ENCODE measurements at regions not wholly inside any gene's neighbourhood (a gene's known extent, or its start where the extent isn't known, plus 50 kb on each side); places are given as distances from the start of the nearest gene placed in this dataset.

DNA sequence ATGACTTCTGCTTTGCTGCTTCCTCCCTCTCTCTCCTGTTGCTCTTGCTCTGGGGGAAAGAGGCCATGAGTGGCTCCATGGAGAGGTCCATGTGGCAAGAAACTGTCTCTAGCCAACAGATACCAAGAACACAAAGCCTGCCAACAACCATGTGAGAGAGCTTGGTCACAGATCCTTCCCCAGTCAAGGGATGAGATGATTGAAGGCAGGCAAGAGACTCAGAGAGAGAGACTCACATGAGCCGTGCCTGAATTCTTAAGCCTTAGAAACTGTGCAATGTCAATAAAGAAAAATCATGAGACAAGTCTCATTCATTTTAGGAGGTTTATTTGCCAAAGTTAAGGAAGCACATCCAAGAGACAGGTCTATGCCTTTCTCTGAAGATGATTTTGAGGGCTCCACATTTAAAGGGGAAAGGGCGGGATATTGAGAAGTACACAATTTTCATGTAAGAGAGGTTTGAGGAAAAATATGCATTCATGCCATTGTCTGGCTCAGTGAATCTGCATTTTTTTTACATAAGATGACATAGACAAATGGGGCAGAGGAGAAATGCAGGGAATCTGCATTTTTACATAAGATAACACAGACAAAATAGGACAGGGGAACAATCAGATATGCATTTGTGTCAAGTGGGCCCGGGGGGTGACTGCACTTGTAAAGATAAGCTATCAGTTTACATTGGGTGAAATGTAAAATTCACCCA is 59.5 kb upstream of the SUCLG2 start:
- no peak overlapping the region for H2AK5ac ChIP-seq (ENCODE audit: low read depth, low read length)
- no peaks in the 10 kb centered on the region for H3K36me3 ChIP-seq (replicated peaks in 1 of 2; ENCODE audit: control insufficient read depth in 2 of 2, insufficient read depth in 2 of 2, low read length in 2 of 2)
- no peaks in the 10 kb centered on the region for H3K4me1 ChIP-seq (ENCODE audit: control insufficient read depth in 2 of 2, insufficient read depth in 1 of 2, low read depth in 1 of 2, low read length in 2 of 2)
- H2BK120ac ChIP-seq (ENCODE audit: low read depth, low read length), result no peak overlapping the region
- no peak overlapping the region for H3K27ac ChIP-seq (replicated peaks; ENCODE audit: low read length)
- no peak overlapping the region for H3K9ac ChIP-seq (ENCODE audit: low read depth, low read length, poor library complexity)
- no peak overlapping the region for H4K8ac ChIP-seq (ENCODE audit: low read depth, low read length)
- H2BK5ac ChIP-seq (ENCODE audit: low read length), result no peak overlapping the region
- WGBS, 2 donors (ENCODE audit: extremely low coverage in 2 of 2, insufficient read length in 2 of 2, insufficient replicate concordance in 1 of 2), result no CpG with 5 or more reads among the region's 3 CpGs
- no peak overlapping the region for H3K4me3 ChIP-seq (ENCODE audit: low read length in 2 of 2)
- no peaks in the 10 kb centered on the region for H3K27me3 ChIP-seq (ENCODE audit: control insufficient read depth in 3 of 3, insufficient read depth in 3 of 3, low read depth in 1 of 3, low read length in 3 of 3)
- H2AFZ ChIP-seq (ENCODE audit: low read length), result no peak overlapping the region
- no peak overlapping the region for H2BK15ac ChIP-seq (ENCODE audit: low read length)
- H3K14ac ChIP-seq (ENCODE audit: low read length), result no peak overlapping the region
- no peak for DNase-seq (ENCODE audit: low spot score)
- H3K9me3 ChIP-seq (replicated peaks in 1 of 2; ENCODE audit: control insufficient read depth in 2 of 2, insufficient read depth in 1 of 2, low read depth in 1 of 2, low read length in 2 of 2), result no peaks in the 10 kb centered on the region
- H3K4ac ChIP-seq (ENCODE audit: low read length), result no peak overlapping the region
- H4K91ac ChIP-seq (ENCODE audit: low read depth, low read length, poor library complexity), result no peak overlapping the region
- no peak overlapping the region for H3K18ac ChIP-seq (ENCODE audit: low read length)
- no peak overlapping the region for H3K23ac ChIP-seq (ENCODE audit: low read depth, low read length, poor library complexity)
- H2BK12ac ChIP-seq (ENCODE audit: low read length), result no peak overlapping the region
- no peak overlapping the region for H3K4me2 ChIP-seq (ENCODE audit: insufficient read depth, low read length, poor library complexity, severe bottlenecking)
- H3K79me1 ChIP-seq (ENCODE audit: low read depth, low read length), result no peaks in the 10 kb centered on the region

- Histone ChIP-seq H2AFZ (ENCODE audit: low read length) (no peak overlapping the region), H2AK5ac (ENCODE audit: low read depth, low read length) (no peak overlapping the region), H3K18ac (ENCODE audit: low read length) (no peak overlapping the region), H3K23ac (ENCODE audit: low read depth, low read length, poor library complexity) (no peak overlapping the region), H3K9me3 (replicated peaks in 1 of 2; ENCODE audit: control insufficient read depth in 2 of 2, insufficient read depth in 1 of 2, low read depth in 1 of 2, low read length in 2 of 2) (no peaks in the 10 kb centered on the region), H3K4ac (ENCODE audit: low read length) (no peak overlapping the region), H3K9ac (ENCODE audit: low read depth, low read length, poor library complexity) (no peak overlapping the region), H3K4me1 (ENCODE audit: control insufficient read depth in 2 of 2, insufficient read depth in 1 of 2, low read depth in 1 of 2, low read length in 2 of 2) (no peaks in the 10 kb centered on the region), H3K14ac (ENCODE audit: low read length) (no peak overlapping the region), H3K4me3 (ENCODE audit: low read length in 2 of 2) (no peak overlapping the region), H4K91ac (ENCODE audit: low read depth, low read length, poor library complexity) (no peak overlapping the region), H3K27ac (replicated peaks; ENCODE audit: low read length) (no peak overlapping the region), H3K79me1 (ENCODE audit: low read depth, low read length) (no peaks in the 10 kb centered on the region), H2BK120ac (ENCODE audit: low read depth, low read length) (no peak overlapping the region), H2BK12ac (ENCODE audit: low read length) (no peak overlapping the region), H3K27me3 (ENCODE audit: control insufficient read depth in 3 of 3, insufficient read depth in 3 of 3, low read depth in 1 of 3, low read length in 3 of 3) (no peaks in the 10 kb centered on the region), H2BK5ac (ENCODE audit: low read length) (no peak overlapping the region), H3K4me2 (ENCODE audit: insufficient read depth, low read length, poor library complexity, severe bottlenecking) (no peak overlapping the region), H4K8ac (ENCODE audit: low read depth, low read length) (no peak overlapping the region), H3K36me3 (replicated peaks in 1 of 2; ENCODE audit: control insufficient read depth in 2 of 2, insufficient read depth in 2 of 2, low read length in 2 of 2) (no peaks in the 10 kb centered on the region), H2BK15ac (ENCODE audit: low read length) (no peak overlapping the region)
- DNase-seq (ENCODE audit: low spot score), result no peak
Observed at GRCh38 chr3:67712259-67712658, 57.8 kb upstream of the SUCLG2 start.

GRCh38 chr3:67710396-67710795 is 56.0 kb upstream of the SUCLG2 start:
- H2BK15ac ChIP-seq (ENCODE audit: low read length), result no peak overlapping the region
- H3K79me1 ChIP-seq (ENCODE audit: low read depth, low read length), result no peaks in the 10 kb centered on the region
- H4K8ac ChIP-seq (ENCODE audit: low read depth, low read length), result no peak overlapping the region
- no peak for DNase-seq (ENCODE audit: low spot score)
- peaks cover 0 to 4% of the 10 kb centered on the region in 2 donors for H3K4me1 ChIP-seq (ENCODE audit: control insufficient read depth in 2 of 2, insufficient read depth in 1 of 2, low read depth in 1 of 2, low read length in 2 of 2)
- H3K27ac ChIP-seq (replicated peaks; ENCODE audit: low read length), result no peak overlapping the region
- no peak overlapping the region for H3K23ac ChIP-seq (ENCODE audit: low read depth, low read length, poor library complexity)
- H3K4me3 ChIP-seq (ENCODE audit: low read length in 2 of 2), result no peak overlapping the region
- no peaks in the 10 kb centered on the region for H3K9me3 ChIP-seq (replicated peaks in 1 of 2; ENCODE audit: control insufficient read depth in 2 of 2, insufficient read depth in 1 of 2, low read depth in 1 of 2, low read length in 2 of 2)
- no peaks in the 10 kb centered on the region for H3K27me3 ChIP-seq (ENCODE audit: control insufficient read depth in 3 of 3, insufficient read depth in 3 of 3, low read depth in 1 of 3, low read length in 3 of 3)
- H2BK5ac ChIP-seq (ENCODE audit: low read length), result no peak overlapping the region
- H3K14ac ChIP-seq (ENCODE audit: low read length), result no peak overlapping the region
- H3K18ac ChIP-seq (ENCODE audit: low read length), result no peak overlapping the region
- no peak overlapping the region for H2BK12ac ChIP-seq (ENCODE audit: low read length)
- no peak overlapping the region for H3K4me2 ChIP-seq (ENCODE audit: insufficient read depth, low read length, poor library complexity, severe bottlenecking)
- no peak overlapping the region for H3K4ac ChIP-seq (ENCODE audit: low read length)
- no peak overlapping the region for H2BK120ac ChIP-seq (ENCODE audit: low read depth, low read length)
- no peak overlapping the region for H4K91ac ChIP-seq (ENCODE audit: low read depth, low read length, poor library complexity)
- no peak overlapping the region for H2AK5ac ChIP-seq (ENCODE audit: low read depth, low read length)
- no peaks in the 10 kb centered on the region for H3K36me3 ChIP-seq (replicated peaks in 1 of 2; ENCODE audit: control insufficient read depth in 2 of 2, insufficient read depth in 2 of 2, low read length in 2 of 2)
- no peak overlapping the region for H2AFZ ChIP-seq (ENCODE audit: low read length)
- no peak overlapping the region for H3K9ac ChIP-seq (ENCODE audit: low read depth, low read length, poor library complexity)

DNA sequence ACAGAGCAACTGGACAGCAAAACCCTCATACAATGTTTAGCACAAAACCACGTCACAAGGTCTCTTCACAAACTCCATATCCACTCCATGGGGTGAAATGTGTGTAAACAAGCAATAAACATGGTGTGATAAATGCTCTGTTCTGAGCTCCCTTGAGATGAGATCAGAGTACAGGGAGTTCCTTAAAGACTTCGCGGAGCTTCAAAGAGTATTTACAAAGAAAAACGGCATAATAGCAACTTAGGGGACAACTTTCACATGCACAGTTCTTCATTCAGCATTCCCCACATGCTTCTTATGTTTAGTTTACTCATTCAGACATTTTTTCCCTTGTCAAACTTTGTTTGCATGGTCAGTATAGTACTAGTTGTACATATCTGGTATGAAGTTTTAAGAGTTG is 52.5 kb upstream of the SUCLG2 start:
- Histone ChIP-seq H2BK5ac (ENCODE audit: low read length) (no peak overlapping the region), H2BK15ac (ENCODE audit: low read length) (no peak overlapping the region), H3K4me3 (ENCODE audit: low read length in 2 of 2) (no peak overlapping the region), H3K79me1 (ENCODE audit: low read depth, low read length) (no peaks in the 10 kb centered on the region), H3K27me3 (ENCODE audit: control insufficient read depth in 3 of 3, insufficient read depth in 3 of 3, low read depth in 1 of 3, low read length in 3 of 3) (no peaks in the 10 kb centered on the region), H3K23ac (ENCODE audit: low read depth, low read length, poor library complexity) (no peak overlapping the region), H2AFZ (ENCODE audit: low read length) (peak overlapping the region; percentile 71), H4K8ac (ENCODE audit: low read depth, low read length) (no peak overlapping the region), H2BK12ac (ENCODE audit: low read length) (no peak overlapping the region), H2BK120ac (ENCODE audit: low read depth, low read length) (no peak overlapping the region), H3K4me2 (ENCODE audit: insufficient read depth, low read length, poor library complexity, severe bottlenecking) (no peak overlapping the region), H3K18ac (ENCODE audit: low read length) (no peak overlapping the region), H3K14ac (ENCODE audit: low read length) (no peak overlapping the region), H3K27ac (replicated peaks; ENCODE audit: low read length) (no peak overlapping the region), H3K9ac (ENCODE audit: low read depth, low read length, poor library complexity) (no peak overlapping the region), H3K4ac (ENCODE audit: low read length) (no peak overlapping the region), H3K9me3 (replicated peaks in 1 of 2; ENCODE audit: control insufficient read depth in 2 of 2, insufficient read depth in 1 of 2, low read depth in 1 of 2, low read length in 2 of 2) (no peaks in the 10 kb centered on the region), H4K91ac (ENCODE audit: low read depth, low read length, poor library complexity) (no peak overlapping the region), H3K4me1 (ENCODE audit: control insufficient read depth in 2 of 2, insufficient read depth in 1 of 2, low read depth in 1 of 2, low read length in 2 of 2) (peaks cover 0 to 4% of the 10 kb centered on the region in 2 donors), H2AK5ac (ENCODE audit: low read depth, low read length) (no peak overlapping the region), H3K36me3 (replicated peaks in 1 of 2; ENCODE audit: control insufficient read depth in 2 of 2, insufficient read depth in 2 of 2, low read length in 2 of 2) (no peaks in the 10 kb centered on the region)
- DNase-seq (ENCODE audit: low spot score), result no peak
- WGBS, 2 donors (ENCODE audit: extremely low coverage in 2 of 2, insufficient read length in 2 of 2, insufficient replicate concordance in 1 of 2), result no CpG with 5 or more reads among the region's 4 CpGs

Data from neuronal stem cell (in vitro differentiated cells).